Retina (tissue), 1 donor: ENCODE measurements at regions not wholly inside any gene's neighbourhood (a gene's known extent, or its start where the extent isn't known, plus 50 kb on each side); places are given as distances from the start of the nearest gene placed in this dataset.
A peak's percentile ranks its signal among the peaks of the same experiment; 100 is the strongest.
"Not testable (repeated sequence)": the region's sequence is repeated elsewhere in the genome, so short reads cannot be mapped to it uniquely, and the experiment has no call there.

ENCODE experiments used
- DNase-seq: peaks from one replicate; pipeline ENCODE4 v3.0.0-alpha.2; 2016

- no peak for DNase-seq
These were observed 563.8 kb downstream of the PTPRU start for GRCh38 chr1:29800120-29800519.

- DNase-seq, result no peak
These were observed 562.6 kb downstream of the PTPRU start for GRCh38 chr1:29798699-29799566.

GRCh38 chr1:29797125-29797524, 560.8 kb downstream of the PTPRU start:
- DNase-seq, result not testable (repeated sequence)

GRCh38 chr1:29795965-29796364, 559.6 kb downstream of the PTPRU start:
- DNase-seq, result not testable (repeated sequence)

GRCh38 chr1:29793653-29794348, 557.5 kb downstream of the PTPRU start:
- DNase-seq, result no peak

- peak; percentile 88 for DNase-seq
These were observed 556.8 kb downstream of the PTPRU start for GRCh38 chr1:29793101-29793546.

- DNase-seq, result no peak
These were observed 553.6 kb downstream of the PTPRU start for GRCh38 chr1:29789910-29790247.

GRCh38 chr1:29789221-29789909, 553.0 kb downstream of the PTPRU start:
- no peak for DNase-seq

- no peak for DNase-seq
These were observed 550.7 kb downstream of the PTPRU start for GRCh38 chr1:29786791-29787732.

GRCh38 chr1:29786195-29786594, 549.9 kb downstream of the PTPRU start:
- no peak for DNase-seq

GRCh38 chr1:29785554-29785953, 549.2 kb downstream of the PTPRU start:
- DNase-seq, result no peak

GRCh38 chr1:29785137-29785527, 548.8 kb downstream of the PTPRU start:
- no peak for DNase-seq

- no peak for DNase-seq
These were observed 548.2 kb downstream of the PTPRU start for GRCh38 chr1:29784276-29785136.

- no peak for DNase-seq
These were observed 547.4 kb downstream of the PTPRU start for GRCh38 chr1:29783508-29784275.

- DNase-seq, result no peak
These were observed 546.7 kb downstream of the PTPRU start for GRCh38 chr1:29782846-29783507.

GRCh38 chr1:29779146-29779545, 542.8 kb downstream of the PTPRU start:
- no peak for DNase-seq

- no peak for DNase-seq
These were observed 541.2 kb downstream of the PTPRU start for GRCh38 chr1:29777522-29777921.

GRCh38 chr1:29774355-29774754, 538.0 kb downstream of the PTPRU start:
- no peak for DNase-seq

GRCh38 chr1:29772584-29773100, 536.3 kb downstream of the PTPRU start:
- DNase-seq, result no peak
